A549 (cell line): ENCODE measurements at regions not wholly inside any gene's neighbourhood (a gene's known extent, or its start where the extent isn't known, plus 50 kb on each side); places are given as distances from the start of the nearest gene placed in this dataset.

Experiments
- ATAC-seq, 2 experiments: fragments of 200-7000 bp in 1 of 2; fragments of >200 bp in 1 of 2; cut with Nextera tagmentation in 1 of 2; cut with Tn5 transposase in 1 of 2; 3 replicates each; pipeline versions ENCODE4 v1.8.0 to v1.9.1; 2018 to 2020; ENCODE audit warnings: mild to moderate bottlenecking in 1 of 2, moderate library complexity in 1 of 2
- CTCF ChIA-PET: fragments of 300-600 bp; sonication (Branson Sonifier 250); formaldehyde crosslinking; extraction: SDS; loops from one replicate; lab custom pipeline; 2021; ENCODE audit warnings: antibody characterized with exemption, inconsistent platforms; lab: Yijun Ruan, JAX
- POLR2A ChIA-PET: fragments of 350-600 bp; formaldehyde crosslinking; extraction: SDS; loops from one replicate; lab custom pipeline; 2021; ENCODE audit warnings: antibody characterized with exemption, inconsistent platforms; lab: Yijun Ruan, JAX
- DNase-seq, 2 experiments: peaks; one replicate each; pipeline versions ENCODE4 v3.0.0 to v3.0.0-alpha.2; 2011 to 2016; ENCODE audit warnings: low read depth in 1 of 2, low spot score in 1 of 2
- FAIRE-seq: peaks from 2 replicates; lab custom pipeline; 2011; peaks lifted over from hg19 to GRCh38; lab: Jason Lieb, UNC
- H3K27ac ChIP-seq, 2 experiments: fragments of >200 bp; sonication (Bioruptor Twin); formaldehyde crosslinking; 3 replicates each; pipeline ENCODE4 v1.5.1; 2016 to 2017
- H3K4me1 ChIP-seq: fragments of >200 bp; sonication (Bioruptor Twin); formaldehyde crosslinking; 3 replicates; pipeline ENCODE4 v1.6.1; 2016
- H3K4me2 ChIP-seq: fragments of >200 bp; sonication (Bioruptor Twin); formaldehyde crosslinking; 3 replicates; pipeline ENCODE4 v1.6.1; 2016
- H3K4me3 ChIP-seq: fragments of >200 bp; sonication (Bioruptor Twin); formaldehyde crosslinking; 3 replicates; pipeline ENCODE4 v1.5.1; 2016
- H3K9me3 ChIP-seq: fragments of >200 bp; sonication (Bioruptor Twin); formaldehyde crosslinking; 3 replicates; pipeline ENCODE4 v1.6.1; 2016
- CBX2 ChIP-seq: fragments of 200-600 bp; sonication (generic); IDR thresholded peaks from 2 replicates; pipeline ENCODE4 v1.6.1; 2016; ENCODE audit warnings: low read depth, mild to moderate bottlenecking, borderline replicate concordance
- CBX8 ChIP-seq: fragments of 200-600 bp; sonication (generic); IDR thresholded peaks from 2 replicates; pipeline ENCODE4 v1.6.1; 2016
- CHD2 ChIP-seq: fragments of 150-350 bp; IDR thresholded peaks from 2 replicates; pipeline ENCODE4 v1.6.1; 2014; ENCODE audit warnings: low read length; ENCODE audit not compliant: partially characterized antibody
- CHD4 ChIP-seq: fragments of 200-600 bp; sonication (generic); IDR thresholded peaks from 2 replicates; pipeline ENCODE4 v1.6.1; 2016; ENCODE audit warnings: antibody characterized with exemption, mild to moderate bottlenecking, borderline replicate concordance
- E2F6 ChIP-seq: IDR thresholded peaks from 2 replicates; pipeline ENCODE4 v1.6.1; 2012; ENCODE audit warnings: low read depth, borderline replicate concordance
- EHF ChIP-seq: fragments of 250-450 bp; sonication (Bioruptor Pico); IDR thresholded peaks from 2 replicates; pipeline ENCODE4 v1.5.0; 2020; ENCODE audit warnings: mild to moderate bottlenecking
- FOXS1 ChIP-seq: fragments of 250-450 bp; sonication (Bioruptor Pico); IDR thresholded peaks from 2 replicates; pipeline ENCODE4 v1.5.0; 2020; ENCODE audit warnings: mild to moderate bottlenecking, moderate library complexity
- HES2 ChIP-seq: fragments of >200 bp; sonication (Bioruptor Twin); formaldehyde crosslinking; IDR thresholded peaks from 2 replicates; pipeline ENCODE4 v1.6.1; 2016
- HMGXB4 ChIP-seq: fragments of 250-450 bp; sonication (Bioruptor Pico); IDR thresholded peaks from 2 replicates; pipeline ENCODE4 v1.5.0; 2021; ENCODE audit warnings: mild to moderate bottlenecking, moderate library complexity, borderline replicate concordance
- HOXA7 ChIP-seq: fragments of 250-450 bp; sonication (Bioruptor Pico); IDR thresholded peaks from 2 replicates; pipeline ENCODE4 v1.5.0; 2020; ENCODE audit warnings: mild to moderate bottlenecking, moderate library complexity
- JUN ChIP-seq, 2 experiments: fragments of >200 bp; sonication (Bioruptor Twin); formaldehyde crosslinking; IDR thresholded peaks; 2 replicates in 1 of 2; 3 replicates in 1 of 2; pipeline ENCODE4 v1.6.1; 2016 to 2017
- JUNB ChIP-seq: fragments of >200 bp; sonication (Bioruptor Twin); formaldehyde crosslinking; IDR thresholded peaks from 2 replicates; pipeline ENCODE4 v1.6.1; 2016
- KDM1A ChIP-seq: fragments of 200-600 bp; sonication (generic); IDR thresholded peaks from 2 replicates; pipeline ENCODE4 v1.6.1; 2016; ENCODE audit warnings: low read depth, mild to moderate bottlenecking
- KDM5A ChIP-seq: fragments of 200-600 bp; sonication (generic); IDR thresholded peaks from 2 replicates; pipeline ENCODE4 v1.6.1; 2016; ENCODE audit warnings: antibody characterized with exemption, mild to moderate bottlenecking
- NFE2L2 ChIP-seq: fragments of 150-350 bp; conservative IDR thresholded peaks from 2 replicates; pipeline ENCODE4 v1.6.1; 2014; ENCODE audit warnings: low read length
- USF2 ChIP-seq: fragments of 450-650 bp; IDR thresholded peaks from 2 replicates; pipeline ENCODE4 v1.6.1; 2014; ENCODE audit warnings: antibody characterized with exemption
- ZFP36 ChIP-seq: fragments of 450-650 bp; IDR thresholded peaks from 2 replicates; pipeline ENCODE4 v1.6.1; 2014; ENCODE audit warnings: borderline replicate concordance; ENCODE audit not compliant: partially characterized antibody
- WGBS: methylation state at CpG from one replicate; pipeline ENCODE4 v1.1.6; 2017; ENCODE audit errors: missing lambda C conversion rate; 5-methylcytosine and 5-hydroxymethylcytosine counted together
- TF ChIP-seq, protein P1 (sequence below): fragments of 150-350 bp; IDR thresholded peaks from 2 replicates; pipeline ENCODE4 v1.6.1; 2014; ENCODE audit warnings: low read depth, mild to moderate bottlenecking, low read length

DNA sequence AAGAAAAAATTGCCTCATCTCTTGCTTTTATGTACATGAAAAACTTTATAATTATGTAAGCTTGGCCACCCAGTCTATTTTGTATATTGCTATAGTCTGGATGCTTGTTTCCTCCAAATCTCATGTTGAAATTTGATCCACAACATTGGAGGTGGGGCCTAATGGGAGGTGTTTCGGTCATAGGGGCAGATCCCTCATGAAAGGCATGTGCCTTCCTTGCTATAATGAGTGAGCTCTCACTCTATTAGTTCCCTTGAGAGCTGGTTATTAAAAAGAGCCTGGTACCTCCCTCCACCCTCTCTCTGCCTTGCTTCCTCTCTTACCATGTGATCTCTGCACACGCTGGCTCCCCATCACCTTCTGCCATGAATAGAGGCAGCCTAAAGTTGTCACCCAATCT, 1005.1 kb downstream of the PCDH9 start (continued):
- TF ChIP-seq USF2 (no peak), CBX8 (no peak), CHD4 (no peak), FOXS1 (CRISPR knock-in tag) (no peak), CBX2 (no peak)

GRCh38 chr13:66224663-66225062, 1005.5 kb downstream of the PCDH9 start:
- no peak for ATAC-seq
- Histone ChIP-seq H3K4me1 (no peaks in the 10 kb centered on the region), H3K9me3 (no peaks in the 10 kb centered on the region), H3K4me2 (no peak overlapping the region), H3K4me3 (no peak overlapping the region), H3K27ac (no peak overlapping the region)
- WGBS, result 89% methylated on average over 2 of the region's 2 CpGs
- no peak for DNase-seq
- ChIA-PET POLR2A (no interaction called here), CTCF (no interaction called here)
- no peak for FAIRE-seq
- no peak for TF ChIP-seq EHF
- TF ChIP-seq, protein P1, sequence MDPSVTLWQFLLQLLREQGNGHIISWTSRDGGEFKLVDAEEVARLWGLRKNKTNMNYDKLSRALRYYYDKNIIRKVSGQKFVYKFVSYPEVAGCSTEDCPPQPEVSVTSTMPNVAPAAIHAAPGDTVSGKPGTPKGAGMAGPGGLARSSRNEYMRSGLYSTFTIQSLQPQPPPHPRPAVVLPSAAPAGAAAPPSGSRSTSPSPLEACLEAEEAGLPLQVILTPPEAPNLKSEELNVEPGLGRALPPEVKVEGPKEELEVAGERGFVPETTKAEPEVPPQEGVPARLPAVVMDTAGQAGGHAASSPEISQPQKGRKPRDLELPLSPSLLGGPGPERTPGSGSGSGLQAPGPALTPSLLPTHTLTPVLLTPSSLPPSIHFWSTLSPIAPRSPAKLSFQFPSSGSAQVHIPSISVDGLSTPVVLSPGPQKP, result no peak
- TF ChIP-seq KDM1A, result no peak
- TF ChIP-seq HES2, result no peak
- no peak for TF ChIP-seq JUN (IDR thresholded peaks at IDR 0.05)
- no peak for TF ChIP-seq ZFP36
- no peak for TF ChIP-seq E2F6
- no peak for TF ChIP-seq JUNB
- no peak for TF ChIP-seq HMGXB4 (CRISPR knock-in tag)
- no peak for TF ChIP-seq HOXA7 (CRISPR knock-in tag)

DNA sequence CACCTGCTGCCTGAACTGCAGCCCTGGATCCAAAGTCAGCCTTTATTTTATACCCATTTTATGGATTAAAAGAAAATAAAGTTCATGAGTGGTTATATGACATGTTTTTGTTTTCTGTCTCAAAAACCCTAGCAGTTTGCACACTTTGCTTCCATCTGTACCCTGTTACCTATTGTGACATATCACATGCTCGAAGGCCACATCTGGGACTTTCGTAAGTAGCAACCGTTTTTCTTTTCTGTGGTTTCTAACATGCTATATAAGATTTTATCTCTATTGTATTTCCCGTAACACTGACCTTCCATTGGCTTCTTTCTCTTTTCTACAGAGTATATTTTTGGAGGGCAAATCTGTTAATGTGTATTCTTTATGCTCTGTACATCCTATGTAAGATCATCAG, 1007.2 kb downstream of the PCDH9 start:
- 87% methylated on average over 4 of the region's 4 CpGs for WGBS
- H3K4me1 ChIP-seq, result no peaks in the 10 kb centered on the region
- no peak overlapping the region for H3K4me3 ChIP-seq
- CTCF ChIA-PET, result no interaction called here
- no peak for ATAC-seq
- no peak overlapping the region for H3K27ac ChIP-seq
- FAIRE-seq, result no peak
- POLR2A ChIA-PET, result no interaction called here
- H3K9me3 ChIP-seq, result no peaks in the 10 kb centered on the region
- no peak overlapping the region for H3K4me2 ChIP-seq
- TF ChIP-seq KDM5A, result no peak
- TF ChIP-seq HES2, result no peak
- no peak for TF ChIP-seq NFE2L2
- TF ChIP-seq E2F6, result no peak
- no peak for TF ChIP-seq EHF
- no peak for TF ChIP-seq CHD2
- TF ChIP-seq, all 56 proteins: peak for 0
- DNase-seq, result no peak
